A549 (cell line): ENCODE measurements at regions not wholly inside any gene's neighbourhood (a gene's known extent, or its start where the extent isn't known, plus 50 kb on each side); places are given as distances from the start of the nearest gene placed in this dataset.

Source experiments
- ESRRA ChIP-seq: fragments of 150-350 bp; IDR thresholded peaks from 2 replicates; pipeline ENCODE4 v1.6.1; 2014; ENCODE audit warnings: mild to moderate bottlenecking, low read length, borderline replicate concordance
- KDM1A ChIP-seq: fragments of 200-600 bp; sonication (generic); IDR thresholded peaks from 2 replicates; pipeline ENCODE4 v1.6.1; 2016; ENCODE audit warnings: low read depth, mild to moderate bottlenecking
- NFE2L2 ChIP-seq: fragments of 150-350 bp; conservative IDR thresholded peaks from 2 replicates; pipeline ENCODE4 v1.6.1; 2014; ENCODE audit warnings: low read length
- SMC3 ChIP-seq: fragments of >200 bp; sonication (Bioruptor Twin); formaldehyde crosslinking; IDR thresholded peaks from 3 replicates; pipeline ENCODE4 v1.6.1; 2018; ENCODE audit warnings: inconsistent platforms

GRCh38 chr15:99508852-99509251 is 56.9 kb upstream of the MEF2A start:
- TF ChIP-seq NFE2L2 (no peak), SMC3 (no peak), KDM1A (no peak), ESRRA (no peak)
